CD4-positive, alpha-beta T cell treated with Interleukin-17A for 1 hour (primary cell): ENCODE measurements at regions not wholly inside any gene's neighbourhood (a gene's known extent, or its start where the extent isn't known, plus 50 kb on each side); places are given as distances from the start of the nearest gene placed in this dataset.
"Not testable (repeated sequence)": the region's sequence is repeated elsewhere in the genome, so short reads cannot be mapped to it uniquely, and the experiment has no call there.

Experiments
- DNase-seq: peaks from one replicate; pipeline ENCODE4 v3.0.0-alpha.2; 2020

DNA sequence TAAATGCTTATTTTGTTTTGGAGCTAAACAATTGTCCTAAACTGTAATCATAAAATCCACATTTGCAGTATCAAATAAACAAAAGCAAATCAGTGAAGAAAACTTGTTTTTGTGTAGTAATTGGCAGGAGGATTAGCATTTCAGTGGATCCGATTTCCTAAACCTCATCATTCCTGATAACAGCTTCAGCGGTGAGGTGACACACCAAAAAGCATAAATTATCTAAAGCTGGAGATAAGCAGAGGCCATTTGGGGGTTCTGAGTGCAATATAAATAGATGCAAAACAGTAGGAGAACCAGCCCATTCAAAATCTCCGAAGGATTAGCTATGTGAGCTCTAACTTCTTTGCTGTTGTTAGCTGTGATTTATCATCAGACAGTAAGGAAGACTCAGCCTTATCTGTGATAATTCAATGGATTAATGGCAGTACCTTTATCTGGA, 235.8 kb downstream of the EPHA7 start:
- no peak for DNase-seq

DNA sequence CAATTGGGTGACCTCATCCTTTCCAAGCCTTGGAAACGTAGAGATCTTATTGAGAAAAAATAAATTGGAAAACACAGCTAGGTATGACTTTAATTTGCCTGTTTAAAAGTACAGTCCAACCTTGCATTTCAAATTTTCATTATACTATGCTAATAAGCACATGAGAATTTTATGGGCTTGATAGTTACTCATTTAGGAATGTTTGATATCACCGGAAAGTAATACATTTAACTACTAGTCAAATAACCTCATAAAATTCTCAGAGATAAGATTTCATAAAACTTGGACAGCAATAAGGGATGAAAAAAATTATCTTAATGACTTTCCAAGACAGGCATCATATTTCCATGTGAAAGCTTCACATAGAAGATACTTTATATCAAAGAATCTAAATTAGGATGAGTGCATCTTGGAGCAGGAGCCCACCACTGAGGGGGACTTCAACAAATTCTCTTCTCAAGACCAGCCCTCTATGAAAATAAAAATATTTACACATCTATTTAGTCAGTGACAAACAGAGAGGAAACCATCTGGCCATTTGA, 236.3 kb downstream of the EPHA7 start:
- no peak for DNase-seq

DNA sequence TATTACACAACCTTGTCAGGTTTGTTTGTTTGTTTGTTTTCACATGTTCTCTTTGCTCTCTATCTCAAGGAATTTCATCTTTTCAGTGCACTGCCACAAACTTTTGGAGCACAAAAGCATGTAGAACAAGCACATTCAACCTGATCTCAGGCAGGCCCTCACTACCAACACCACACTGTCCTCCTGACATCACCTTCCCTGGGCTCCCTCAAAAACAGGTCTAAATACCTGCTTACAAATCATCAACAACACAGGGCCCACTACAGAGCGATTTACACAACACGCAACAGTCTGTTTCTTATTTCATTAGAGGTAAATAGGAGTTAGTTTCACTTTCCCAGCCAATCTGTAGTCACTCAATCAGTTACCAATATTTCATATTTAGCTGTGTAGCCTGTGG, 241.4 kb downstream of the EPHA7 start:
- DNase-seq: no peak

DNA sequence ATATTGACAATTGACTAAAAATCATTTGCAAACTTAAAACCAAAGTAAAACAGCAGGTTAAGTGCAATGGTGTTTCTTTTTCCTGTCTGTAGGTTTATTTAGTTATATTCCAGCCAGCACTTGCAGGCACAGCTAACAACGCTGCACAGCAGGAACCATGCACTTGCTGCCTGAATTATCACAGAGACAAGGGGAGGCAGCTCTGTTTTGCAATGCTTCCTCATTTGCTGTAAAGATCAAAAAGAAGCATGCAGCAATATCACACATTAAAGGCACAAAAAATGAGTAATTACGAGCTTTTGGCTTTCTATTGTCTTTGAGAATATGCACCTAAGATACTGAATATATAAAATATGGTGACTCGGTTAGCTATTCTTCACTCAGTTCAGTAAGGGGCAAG, 241.9 kb downstream of the EPHA7 start:
- no peak for DNase-seq

DNA sequence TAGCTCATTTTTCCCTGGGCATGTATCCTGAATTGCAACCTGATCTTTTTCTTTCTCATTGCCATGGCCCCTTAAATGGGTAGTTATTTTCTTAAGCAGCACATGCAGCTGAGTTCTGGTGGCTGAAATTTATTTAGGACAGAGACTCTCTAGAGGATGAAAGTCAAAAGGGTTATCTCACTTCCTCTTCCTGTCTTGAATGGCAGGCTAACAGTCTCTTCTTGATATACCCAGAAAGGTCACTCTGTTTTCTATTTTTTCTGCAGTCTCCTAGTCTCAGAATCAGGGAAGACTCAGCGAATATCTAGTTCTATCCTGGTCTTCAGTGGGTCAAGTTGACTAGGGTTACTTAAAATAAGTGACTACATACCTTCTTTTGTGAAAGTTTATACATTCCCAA, 243.3 kb downstream of the EPHA7 start:
- no peak for DNase-seq

DNA sequence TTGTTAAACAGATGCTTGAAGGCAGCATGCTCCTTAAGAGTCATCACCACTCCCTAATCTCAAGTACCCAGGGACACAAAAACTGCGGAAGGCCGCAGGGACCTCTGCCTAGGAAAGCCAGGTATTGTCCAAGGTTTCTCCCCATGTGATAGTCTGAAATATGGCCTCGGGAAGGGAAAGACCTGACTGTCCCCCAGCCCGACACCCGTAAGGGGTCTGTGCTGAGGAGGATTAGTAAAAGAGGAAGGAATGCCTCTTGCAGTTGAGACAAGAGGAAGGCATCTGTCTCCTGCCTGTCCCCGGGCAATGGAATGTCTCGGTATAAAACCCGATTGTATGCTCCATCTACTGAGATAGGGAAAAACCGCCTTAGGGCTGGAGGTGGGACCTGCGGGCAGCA, 245.8 kb downstream of the EPHA7 start:
- DNase-seq: not testable (repeated sequence)

DNA sequence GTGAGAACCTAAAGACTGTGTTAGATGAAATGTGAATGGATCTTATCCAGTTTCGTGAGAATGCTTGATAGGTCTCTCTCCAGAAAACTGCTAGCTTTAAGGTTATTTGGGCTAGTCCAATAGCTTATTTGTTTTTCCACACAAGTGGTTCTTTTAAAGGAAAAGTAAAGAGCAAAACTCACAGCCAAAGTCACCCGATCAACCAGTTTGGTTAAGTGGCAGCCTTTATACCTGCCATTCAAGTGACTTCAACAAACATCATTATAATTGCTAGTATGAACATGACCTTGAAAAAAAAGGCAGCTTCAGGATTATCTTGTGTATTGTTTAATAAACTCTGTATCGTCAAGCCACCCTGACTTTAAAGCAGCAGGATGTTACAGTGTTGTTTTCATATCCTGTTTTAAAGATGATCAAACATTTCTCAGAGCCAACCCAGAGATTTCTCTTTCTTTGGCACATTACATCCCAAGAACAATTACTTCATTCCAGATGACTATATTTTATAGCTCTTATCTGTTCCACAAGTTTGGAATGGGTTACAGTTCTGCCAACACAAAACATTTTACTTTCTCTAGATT, 253.4 kb downstream of the EPHA7 start:
- DNase-seq: no peak

DNA sequence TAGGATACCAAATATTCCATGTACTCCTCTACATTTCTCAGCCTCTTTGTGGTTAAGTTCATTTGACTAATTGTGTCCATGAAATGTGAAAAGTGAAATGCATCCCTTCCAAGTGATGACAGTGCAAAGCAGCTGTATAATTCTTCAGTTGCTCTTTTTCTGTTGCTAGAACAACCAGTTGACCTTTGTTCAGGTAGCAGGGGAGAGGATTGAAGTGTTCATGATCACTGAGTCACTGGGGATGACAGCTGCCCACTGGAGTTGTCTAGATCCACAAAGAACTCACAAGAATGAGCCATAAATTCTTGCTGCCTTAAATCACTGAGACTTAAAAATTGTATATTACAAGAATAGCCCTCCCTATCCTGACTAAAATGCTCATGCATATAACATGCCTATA, 254.6 kb downstream of the EPHA7 start:
- no peak for DNase-seq

DNA sequence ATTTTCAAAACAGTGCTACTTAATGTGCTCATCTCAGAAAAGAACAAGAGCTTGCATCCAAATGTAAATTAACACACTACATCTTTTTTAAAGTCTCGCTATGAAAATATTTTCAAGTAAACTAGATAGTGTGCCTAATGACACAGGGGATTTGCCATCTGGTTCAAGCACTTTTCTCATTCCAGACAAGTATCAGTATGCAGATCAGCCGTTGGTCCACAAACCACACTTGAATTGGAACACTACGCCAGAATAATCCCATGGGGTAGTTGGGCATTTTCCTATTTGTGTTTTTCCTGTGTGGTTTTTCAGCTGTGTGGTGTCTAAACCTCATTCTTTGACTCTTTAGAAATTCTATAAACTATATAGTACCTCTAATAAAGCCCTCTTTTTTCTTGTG, 256.2 kb downstream of the EPHA7 start:
- no peak for DNase-seq

DNA sequence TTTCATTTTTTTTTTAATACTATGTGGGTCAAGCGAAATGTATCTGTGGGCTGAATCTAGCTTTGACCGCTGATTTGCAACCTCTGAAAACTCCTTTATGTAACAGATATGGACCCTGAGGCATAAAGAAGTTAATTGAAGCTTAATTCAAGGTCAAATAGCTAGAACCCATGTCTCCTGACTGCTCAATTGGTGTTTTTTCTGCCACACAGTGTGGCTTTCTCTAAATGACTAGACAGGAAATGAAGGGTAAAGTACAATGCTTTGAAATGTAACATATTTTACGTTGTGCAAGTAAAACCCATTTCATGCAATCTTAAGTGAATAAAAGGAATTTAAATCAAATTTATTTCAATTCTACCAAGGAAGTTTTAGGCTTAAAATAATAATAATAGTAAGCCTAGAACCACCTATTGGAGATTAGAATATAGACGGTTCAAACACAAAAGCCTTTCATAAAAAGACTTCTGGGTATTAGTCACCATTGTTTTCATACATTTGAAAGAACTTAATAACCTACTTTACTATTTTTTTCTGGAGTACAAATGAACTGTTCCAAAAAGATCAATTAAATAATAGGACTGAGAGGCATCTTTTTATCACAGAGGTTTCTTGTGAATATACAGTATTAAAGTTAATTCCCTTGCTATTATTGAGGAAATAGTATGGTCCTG, 279.8 kb downstream of the EPHA7 start:
- DNase-seq: no peak

DNA sequence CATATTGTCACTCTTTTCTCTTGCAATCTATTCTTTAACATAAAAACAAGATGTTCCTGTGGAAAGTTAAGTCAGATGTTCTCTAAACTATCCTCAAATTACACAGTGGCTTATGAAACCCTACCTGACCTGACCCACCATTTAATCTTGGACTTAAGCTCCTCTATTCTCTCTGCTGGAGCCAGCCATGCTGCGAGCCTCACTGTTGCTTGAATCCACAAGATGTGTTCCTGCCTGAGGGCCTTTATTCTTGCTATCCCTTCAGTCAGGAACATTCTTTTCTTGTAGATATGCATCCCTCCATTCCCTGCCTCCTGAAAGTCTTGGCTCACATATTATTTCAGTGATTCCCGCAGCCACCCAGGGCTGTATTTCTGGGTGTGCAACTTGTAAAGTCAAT, 283.2 kb downstream of the EPHA7 start:
- no peak for DNase-seq

DNA sequence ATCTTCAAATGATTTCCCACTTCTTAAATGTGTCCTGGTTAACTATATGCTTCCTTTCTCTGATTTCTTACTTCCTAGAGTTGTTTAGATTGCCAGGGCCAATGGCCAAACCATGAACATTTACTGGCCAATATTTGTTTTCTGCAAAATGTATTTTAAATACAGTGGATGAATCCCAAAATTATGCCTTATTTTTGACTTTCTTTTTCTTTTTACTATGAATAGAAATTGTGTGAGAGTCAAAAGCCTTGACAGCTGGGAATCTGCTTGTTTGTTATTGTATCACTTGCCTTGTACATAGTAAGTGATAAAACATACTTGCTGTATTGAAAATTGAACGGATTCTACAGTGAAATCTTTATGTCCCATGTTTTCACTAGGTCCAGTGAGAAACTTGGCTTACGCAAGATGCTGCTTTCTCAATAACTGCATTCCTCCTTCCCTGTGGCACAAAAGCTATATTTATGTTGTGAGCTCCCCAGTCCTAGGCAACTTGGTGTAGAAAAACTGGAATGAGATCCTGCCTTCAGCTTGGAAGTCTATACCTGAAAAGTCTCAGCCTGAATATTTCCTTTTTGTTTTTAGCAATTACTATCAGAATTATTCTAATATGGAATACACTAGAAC, 295.2 kb downstream of the EPHA7 start:
- DNase-seq: no peak

DNA sequence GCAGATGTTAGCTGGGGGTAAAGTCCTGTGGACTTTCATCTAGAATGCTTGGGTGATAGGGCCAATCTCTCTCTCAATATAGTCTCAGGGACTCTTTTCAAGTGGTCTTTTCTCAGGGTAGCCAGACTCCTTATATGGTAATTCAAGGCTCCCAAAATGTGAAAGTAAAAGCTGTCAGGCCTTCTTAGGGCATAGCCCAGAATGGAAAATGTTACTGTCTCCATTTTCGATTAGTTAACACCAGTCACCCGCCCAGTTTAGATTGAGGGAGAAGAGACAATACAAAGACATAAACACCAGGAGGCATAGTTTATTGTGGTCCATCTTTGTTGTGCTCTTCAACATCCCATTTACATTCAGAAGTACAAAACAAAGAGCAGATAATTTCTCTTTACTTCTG, 295.8 kb downstream of the EPHA7 start:
- no peak for DNase-seq

DNA sequence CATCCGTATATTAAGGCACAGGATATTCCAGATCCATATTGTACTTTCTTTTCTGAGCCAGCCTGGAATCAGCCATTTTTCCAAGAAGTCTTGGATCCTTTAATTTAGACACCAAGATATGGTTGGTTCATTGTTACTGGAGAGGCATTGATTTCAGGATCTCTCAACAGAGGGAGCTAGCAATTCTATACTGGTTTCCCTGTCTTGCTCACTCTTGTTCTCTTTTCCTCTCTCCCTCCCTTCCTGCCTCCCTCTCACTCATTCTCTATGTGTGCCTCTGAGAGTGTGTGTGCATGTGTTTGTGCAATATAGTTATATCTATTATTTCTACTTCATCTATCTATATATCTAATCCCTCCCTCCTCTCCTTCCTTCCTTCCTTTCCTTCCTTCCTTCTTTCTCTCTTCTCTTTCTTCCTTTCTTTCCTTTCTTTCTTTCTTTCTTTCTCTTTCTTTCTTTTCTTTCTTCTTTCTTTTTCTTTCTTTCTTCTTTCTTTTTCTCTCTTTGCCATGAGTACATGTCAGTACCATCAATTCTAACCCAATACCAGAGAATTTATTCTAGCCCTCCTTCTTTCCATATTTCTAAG, 299.1 kb downstream of the EPHA7 start:
- no peak for DNase-seq

DNA sequence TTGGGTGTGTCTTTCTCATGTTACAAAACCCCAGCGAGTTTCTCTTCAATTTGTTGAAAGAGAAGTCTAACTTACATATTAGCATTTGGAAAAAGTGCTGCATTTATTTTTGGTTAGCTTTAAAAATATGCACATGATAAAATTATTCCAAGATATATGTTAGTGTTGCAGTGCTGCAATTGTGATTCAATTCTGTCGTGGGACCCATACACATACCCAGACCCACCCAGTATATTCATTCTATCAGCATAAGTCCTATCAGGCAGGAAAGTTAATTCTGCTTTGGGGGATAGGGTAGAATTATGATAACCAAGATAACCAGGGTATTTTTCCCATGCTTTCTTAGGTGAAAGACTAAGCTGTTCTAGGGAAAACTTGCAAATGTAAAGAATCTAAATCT, 313.5 kb downstream of the EPHA7 start:
- DNase-seq: no peak

DNA sequence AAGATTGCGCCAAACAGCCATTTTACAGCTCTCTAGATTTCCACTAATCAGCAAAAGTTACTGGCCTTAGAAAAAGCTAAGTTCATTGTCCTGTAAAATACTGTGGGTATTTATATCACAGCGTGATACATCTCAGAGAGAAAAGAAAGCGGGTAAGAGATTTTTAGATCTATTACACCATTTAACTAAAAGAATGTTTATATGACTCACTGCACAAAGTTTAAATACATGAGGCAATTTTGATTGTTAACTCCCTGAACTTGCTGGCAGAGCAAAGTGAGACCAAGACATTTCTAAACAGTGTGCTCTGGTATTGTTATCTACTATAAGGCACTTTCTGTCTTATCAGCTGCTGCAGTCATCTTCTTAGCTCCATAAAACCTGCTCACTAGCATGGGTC, 314.3 kb downstream of the EPHA7 start:
- DNase-seq: no peak

DNA sequence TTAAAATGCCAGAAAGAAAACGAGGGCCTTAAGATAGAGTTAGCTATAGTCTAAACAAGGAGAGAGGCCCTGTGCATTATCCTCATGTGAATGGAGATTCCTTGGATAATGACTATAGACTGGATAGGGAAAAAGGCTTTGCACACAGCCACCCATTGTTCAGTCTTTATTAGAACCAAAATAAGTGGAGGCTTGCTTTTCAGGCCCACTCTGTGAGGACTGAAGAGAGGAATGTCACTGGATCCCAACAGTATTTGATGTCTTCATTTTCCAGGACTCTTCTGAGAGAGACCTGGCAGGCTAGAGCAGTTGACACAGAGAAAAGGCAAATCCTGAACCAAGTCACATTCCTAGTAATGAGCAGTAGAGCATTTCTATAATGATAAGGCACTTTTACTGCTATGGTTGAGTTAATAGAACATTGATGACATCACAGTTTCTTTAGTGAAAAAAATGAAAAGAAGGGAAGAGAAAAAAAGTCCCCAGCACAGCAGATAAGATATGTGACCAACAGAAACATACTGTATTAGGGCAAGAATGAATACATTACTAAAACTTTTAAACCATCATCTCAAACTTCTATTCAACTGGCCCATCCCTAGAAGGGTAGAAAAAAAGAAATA, 315.1 kb downstream of the EPHA7 start:
- no peak for DNase-seq

DNA sequence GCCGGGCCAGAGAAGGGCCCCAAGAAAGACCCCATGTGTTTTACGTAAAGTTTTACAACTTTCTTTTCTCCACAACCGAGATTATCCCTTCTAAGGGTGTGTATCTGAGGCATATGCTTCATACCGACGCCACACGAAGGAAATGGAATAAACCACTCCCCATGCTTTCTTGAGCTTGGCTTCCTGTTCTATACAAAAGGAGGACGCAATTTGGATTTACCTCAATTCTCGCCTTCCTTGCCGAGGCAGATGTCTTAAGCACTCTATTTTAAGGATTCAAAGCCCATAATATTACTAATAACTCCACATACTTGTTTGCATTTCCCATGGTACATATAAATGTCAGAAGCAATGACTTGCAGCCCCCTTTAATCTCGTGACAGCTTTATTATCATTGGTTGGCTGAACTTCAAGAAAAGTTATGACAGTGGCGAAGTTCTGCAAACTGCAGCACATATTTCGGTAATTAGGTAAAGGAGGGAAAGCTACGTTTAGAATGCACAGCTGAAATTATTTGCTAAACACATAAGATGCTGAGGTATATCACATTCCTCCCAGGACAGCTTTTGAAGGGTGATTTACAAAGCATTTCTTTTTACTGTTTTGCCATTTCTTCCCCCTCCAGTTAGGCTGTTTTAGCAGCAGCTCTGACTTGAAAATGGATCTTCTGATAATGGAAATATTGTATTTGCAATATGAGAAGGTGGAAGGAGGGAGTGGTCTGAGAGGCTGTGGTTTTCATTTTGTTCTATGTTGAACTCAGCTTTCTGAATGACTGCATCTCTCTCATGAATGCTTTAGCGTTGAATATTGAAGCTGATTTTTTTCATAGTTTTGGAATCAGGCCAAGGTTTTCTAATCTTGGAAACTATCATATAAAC, 330.5 kb downstream of the EPHA7 start:
- no peak for DNase-seq

DNA sequence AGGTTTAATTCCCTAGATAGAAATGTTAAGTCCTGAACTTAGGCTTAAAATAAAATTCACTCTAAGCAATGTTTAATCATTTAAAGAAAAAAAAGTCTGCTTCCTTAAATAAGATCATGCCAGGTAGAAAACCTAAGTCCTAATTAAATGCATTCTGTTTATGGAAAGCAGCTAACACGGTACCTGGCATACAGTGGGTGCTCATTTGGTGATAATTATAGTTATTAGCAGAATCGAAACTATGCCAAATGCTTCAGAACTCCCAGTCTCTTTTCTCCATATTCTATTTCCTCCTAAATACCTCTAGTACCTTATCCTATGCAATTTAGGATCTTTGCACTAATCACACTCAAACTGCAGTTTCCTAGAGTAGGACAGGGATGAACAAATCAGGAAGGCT, 331.8 kb downstream of the EPHA7 start:
- no peak for DNase-seq

DNA sequence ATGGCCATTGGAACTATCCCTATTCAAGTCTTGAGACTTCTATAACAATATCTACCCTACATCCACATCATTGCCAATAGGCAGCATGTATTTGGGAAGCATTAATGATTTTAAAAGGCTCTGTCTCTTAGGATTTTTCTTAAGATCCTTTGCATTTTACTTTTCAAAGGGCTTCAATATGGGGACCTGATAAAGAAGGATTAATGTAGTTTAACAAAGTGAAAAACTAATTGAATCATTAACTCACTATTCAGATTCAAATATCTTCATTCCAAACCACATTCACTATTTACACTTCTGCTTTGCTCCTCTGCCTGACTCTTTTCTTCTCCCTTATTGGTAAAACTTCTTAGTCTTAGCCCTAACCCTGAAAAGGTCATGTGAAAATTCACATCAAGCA, 333.0 kb downstream of the EPHA7 start:
- DNase-seq: no peak

DNA sequence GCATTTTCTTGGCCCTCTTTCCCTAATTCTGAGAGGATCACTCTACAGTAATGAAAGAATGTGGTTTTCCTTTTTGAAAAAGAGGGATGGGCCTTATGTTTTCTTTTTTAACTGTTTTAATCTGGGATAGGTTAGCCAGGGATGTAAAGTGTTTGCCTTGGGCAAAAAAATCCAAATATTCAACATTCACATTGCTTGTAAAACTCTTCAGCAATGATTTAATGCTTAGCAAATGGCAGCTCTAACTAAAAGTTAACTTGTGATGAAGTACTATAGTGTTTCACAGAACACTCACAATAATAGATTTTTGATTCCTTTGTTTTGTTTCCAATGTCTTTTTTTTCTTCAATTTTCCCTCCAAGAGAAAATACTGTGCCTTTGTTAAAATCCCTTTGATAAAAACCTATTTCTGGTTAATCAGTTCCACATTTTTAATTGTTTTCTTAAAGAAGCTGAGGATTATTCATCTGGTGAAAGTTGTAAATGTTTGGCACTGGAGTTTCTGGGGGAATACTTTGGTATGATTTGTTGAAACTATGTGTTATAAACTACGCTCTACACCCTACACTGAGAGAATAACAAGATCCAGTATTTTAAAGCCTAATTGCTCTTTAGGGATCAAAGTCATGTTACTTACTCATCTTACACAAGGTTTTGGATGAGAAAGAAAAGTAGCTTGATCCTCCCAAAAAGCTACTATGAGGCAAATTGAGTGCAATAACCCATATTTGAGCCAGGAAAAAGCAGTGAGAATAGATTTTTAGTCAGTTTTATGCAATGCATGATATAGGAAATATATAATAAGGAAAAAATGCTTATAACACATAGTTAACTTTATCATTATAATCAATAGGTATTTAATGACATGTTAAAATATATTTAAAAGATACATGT, 335.8 kb downstream of the EPHA7 start:
- DNase-seq: no peak
